ENCODE measurements at regions not wholly inside any gene's neighbourhood (a gene's known extent, or its start where the extent isn't known, plus 50 kb on each side); places are given as distances from the start of the nearest gene placed in this dataset.

DNA sequence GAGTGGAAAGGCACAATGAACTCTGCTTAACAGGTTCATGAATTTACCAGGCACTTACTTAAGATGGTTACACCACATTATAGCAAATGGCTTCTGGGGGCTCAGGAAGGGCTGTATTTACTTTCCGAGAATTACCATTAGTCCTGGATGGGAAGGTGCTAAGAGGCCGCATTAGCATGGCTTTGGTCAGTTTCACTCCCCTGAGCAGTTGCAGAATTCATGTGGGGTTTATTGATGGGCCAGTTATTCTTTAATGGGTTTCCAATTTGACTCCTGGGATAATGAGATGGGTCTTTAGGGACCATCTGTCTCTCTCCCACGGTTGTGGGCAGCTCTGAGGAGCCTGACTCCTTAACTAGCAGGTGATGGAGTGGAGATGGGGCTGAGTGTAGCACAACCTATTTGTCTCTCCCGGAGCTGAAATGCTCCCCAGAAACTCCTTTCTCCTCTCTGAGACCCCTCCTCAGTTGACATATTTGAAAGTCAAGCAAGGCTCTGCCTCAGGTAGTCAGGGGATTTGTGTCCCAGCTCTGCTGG is 652.5 kb downstream of the HS3ST4 start:
- ChIA-PET RAD21 (ENCODE audit: unreplicated experiment) (no interaction called here), CTCF (no interaction called here), SMC1A (ENCODE audit: uncharacterized antibody, unreplicated experiment) (no interaction called here), POLR2A (no interaction called here)
- TF ChIP-seq MTA2 (IDR thresholded peaks at IDR 0.05; ENCODE audit: low read depth) (no peak), POLR2A (IDR thresholded peaks at IDR 0.05; ENCODE audit: low read depth, low read length) (no peak), GABPA (IDR thresholded peaks at IDR 0.05; ENCODE audit: low read depth) (no peak), CHD1 (IDR thresholded peaks at IDR 0.05; ENCODE audit: low read depth, low read length) (no peak), CREB1 (IDR thresholded peaks at IDR 0.05; ENCODE audit: low read depth) (no peak), SIX5 (IDR thresholded peaks at IDR 0.05; ENCODE audit: low read depth, low read length, severe bottlenecking) (no peak)
- TF ChIP-seq, protein P1, sequence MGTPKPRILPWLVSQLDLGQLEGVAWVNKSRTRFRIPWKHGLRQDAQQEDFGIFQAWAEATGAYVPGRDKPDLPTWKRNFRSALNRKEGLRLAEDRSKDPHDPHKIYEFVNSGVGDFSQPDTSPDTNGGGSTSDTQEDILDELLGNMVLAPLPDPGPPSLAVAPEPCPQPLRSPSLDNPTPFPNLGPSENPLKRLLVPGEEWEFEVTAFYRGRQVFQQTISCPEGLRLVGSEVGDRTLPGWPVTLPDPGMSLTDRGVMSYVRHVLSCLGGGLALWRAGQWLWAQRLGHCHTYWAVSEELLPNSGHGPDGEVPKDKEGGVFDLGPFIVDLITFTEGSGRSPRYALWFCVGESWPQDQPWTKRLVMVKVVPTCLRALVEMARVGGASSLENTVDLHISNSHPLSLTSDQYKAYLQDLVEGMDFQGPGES (IDR thresholded peaks at IDR 0.05) = no peak
- TF ChIP-seq, protein P2, sequence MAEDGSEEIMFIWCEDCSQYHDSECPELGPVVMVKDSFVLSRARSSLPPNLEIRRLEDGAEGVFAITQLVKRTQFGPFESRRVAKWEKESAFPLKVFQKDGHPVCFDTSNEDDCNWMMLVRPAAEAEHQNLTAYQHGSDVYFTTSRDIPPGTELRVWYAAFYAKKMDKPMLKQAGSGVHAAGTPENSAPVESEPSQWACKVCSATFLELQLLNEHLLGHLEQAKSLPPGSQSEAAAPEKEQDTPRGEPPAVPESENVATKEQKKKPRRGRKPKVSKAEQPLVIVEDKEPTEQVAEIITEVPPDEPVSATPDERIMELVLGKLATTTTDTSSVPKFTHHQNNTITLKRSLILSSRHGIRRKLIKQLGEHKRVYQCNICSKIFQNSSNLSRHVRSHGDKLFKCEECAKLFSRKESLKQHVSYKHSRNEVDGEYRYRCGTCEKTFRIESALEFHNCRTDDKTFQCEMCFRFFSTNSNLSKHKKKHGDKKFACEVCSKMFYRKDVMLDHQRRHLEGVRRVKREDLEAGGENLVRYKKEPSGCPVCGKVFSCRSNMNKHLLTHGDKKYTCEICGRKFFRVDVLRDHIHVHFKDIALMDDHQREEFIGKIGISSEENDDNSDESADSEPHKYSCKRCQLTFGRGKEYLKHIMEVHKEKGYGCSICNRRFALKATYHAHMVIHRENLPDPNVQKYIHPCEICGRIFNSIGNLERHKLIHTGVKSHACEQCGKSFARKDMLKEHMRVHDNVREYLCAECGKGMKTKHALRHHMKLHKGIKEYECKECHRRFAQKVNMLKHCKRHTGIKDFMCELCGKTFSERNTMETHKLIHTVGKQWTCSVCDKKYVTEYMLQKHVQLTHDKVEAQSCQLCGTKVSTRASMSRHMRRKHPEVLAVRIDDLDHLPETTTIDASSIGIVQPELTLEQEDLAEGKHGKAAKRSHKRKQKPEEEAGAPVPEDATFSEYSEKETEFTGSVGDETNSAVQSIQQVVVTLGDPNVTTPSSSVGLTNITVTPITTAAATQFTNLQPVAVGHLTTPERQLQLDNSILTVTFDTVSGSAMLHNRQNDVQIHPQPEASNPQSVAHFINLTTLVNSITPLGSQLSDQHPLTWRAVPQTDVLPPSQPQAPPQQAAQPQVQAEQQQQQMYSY (CRISPR knock-in tag; IDR thresholded peaks at IDR 0.05) = no peak
- TF ChIP-seq, protein P3, sequence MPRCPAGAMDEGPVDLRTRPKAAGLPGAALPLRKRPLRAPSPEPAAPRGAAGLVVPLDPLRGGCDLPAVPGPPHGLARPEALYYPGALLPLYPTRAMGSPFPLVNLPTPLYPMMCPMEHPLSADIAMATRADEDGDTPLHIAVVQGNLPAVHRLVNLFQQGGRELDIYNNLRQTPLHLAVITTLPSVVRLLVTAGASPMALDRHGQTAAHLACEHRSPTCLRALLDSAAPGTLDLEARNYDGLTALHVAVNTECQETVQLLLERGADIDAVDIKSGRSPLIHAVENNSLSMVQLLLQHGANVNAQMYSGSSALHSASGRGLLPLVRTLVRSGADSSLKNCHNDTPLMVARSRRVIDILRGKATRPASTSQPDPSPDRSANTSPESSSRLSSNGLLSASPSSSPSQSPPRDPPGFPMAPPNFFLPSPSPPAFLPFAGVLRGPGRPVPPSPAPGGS (IDR thresholded peaks at IDR 0.05; ENCODE audit: borderline replicate concordance, insufficient read depth, low read depth, low read length, poor library complexity, severe bottlenecking) = no peak
- TF ChIP-seq, protein P4, sequence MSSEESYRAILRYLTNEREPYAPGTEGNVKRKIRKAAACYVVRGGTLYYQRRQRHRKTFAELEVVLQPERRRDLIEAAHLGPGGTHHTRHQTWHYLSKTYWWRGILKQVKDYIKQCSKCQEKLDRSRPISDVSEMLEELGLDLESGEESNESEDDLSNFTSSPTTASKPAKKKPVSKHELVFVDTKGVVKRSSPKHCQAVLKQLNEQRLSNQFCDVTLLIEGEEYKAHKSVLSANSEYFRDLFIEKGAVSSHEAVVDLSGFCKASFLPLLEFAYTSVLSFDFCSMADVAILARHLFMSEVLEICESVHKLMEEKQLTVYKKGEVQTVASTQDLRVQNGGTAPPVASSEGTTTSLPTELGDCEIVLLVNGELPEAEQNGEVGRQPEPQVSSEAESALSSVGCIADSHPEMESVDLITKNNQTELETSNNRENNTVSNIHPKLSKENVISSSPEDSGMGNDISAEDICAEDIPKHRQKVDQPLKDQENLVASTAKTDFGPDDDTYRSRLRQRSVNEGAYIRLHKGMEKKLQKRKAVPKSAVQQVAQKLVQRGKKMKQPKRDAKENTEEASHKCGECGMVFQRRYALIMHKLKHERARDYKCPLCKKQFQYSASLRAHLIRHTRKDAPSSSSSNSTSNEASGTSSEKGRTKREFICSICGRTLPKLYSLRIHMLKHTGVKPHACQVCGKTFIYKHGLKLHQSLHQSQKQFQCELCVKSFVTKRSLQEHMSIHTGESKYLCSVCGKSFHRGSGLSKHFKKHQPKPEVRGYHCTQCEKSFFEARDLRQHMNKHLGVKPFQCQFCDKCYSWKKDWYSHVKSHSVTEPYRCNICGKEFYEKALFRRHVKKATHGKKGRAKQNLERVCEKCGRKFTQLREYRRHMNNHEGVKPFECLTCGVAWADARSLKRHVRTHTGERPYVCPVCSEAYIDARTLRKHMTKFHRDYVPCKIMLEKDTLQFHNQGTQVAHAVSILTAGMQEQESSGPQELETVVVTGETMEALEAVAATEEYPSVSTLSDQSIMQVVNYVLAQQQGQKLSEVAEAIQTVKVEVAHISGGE (CRISPR knock-in tag; IDR thresholded peaks at IDR 0.05) = no peak
- Histone ChIP-seq H3K79me2 (ENCODE audit: control insufficient read depth, insufficient read depth, low read length) (no peaks in the 10 kb centered on the region), H3K27ac (ENCODE audit: control insufficient read depth, insufficient read depth) (no peak overlapping the region), H3K9ac (ENCODE audit: control insufficient read depth, insufficient read depth, low read length) (no peak overlapping the region), H3K27me3 (replicated peaks in 1 of 2; ENCODE audit: control insufficient read depth in 2 of 2, insufficient read depth in 2 of 2, low read length in 1 of 2) (no peaks in the 10 kb centered on the region), H3K4me2 (ENCODE audit: control insufficient read depth, insufficient read depth) (no peak overlapping the region), H4K20me1 (ENCODE audit: control insufficient read depth, insufficient read depth) (no peaks in the 10 kb centered on the region), H3K4me3 (no peak overlapping the region), H2AFZ (ENCODE audit: control insufficient read depth, low read depth, low read length) (no peak overlapping the region), H3K9me3 (replicated peaks; ENCODE audit: control insufficient read depth, insufficient read depth, low read length) (no peaks in the 10 kb centered on the region), H3K4me1 (ENCODE audit: control insufficient read depth, insufficient read depth, low read length) (no peaks in the 10 kb centered on the region), H3K36me3 (ENCODE audit: control insufficient read depth in 2 of 2, insufficient read depth in 2 of 2, low read length in 1 of 2) (no peaks in the 10 kb centered on the region)
- FAIRE-seq (no peak), DNase-seq (ENCODE audit: low read depth, low spot score) (no peak), ATAC-seq (no peak)
- intact Hi-C loops (cut with micrococcal nuclease; ENCODE audit: unreplicated experiment) (no loop called here), in situ Hi-C loops (cut with MboI) (no loop called here)
- no TSS peak for BruUV-seq (replicated peaks)
- WGBS (ENCODE audit: insufficient coverage, insufficient replicate concordance, low lambda C conversion rate, missing lambda C conversion rate) = 31% methylated on average over 4 of the region's 4 CpGs

Data from GM12878 (cell line).